PC-3 (cell line): ENCODE measurements at regions not wholly inside any gene's neighbourhood (a gene's known extent, or its start where the extent isn't known, plus 50 kb on each side); places are given as distances from the start of the nearest gene placed in this dataset.

Experiments
- EZH2 ChIP-seq: fragments of 300-600 bp; sonication (generic); IDR thresholded peaks from one replicate; pipeline ENCODE4 v1.6.1; 2017; ENCODE audit warnings: antibody characterized with exemption, mild to moderate bottlenecking, low read length; ENCODE audit not compliant: unreplicated experiment
- TF ChIP-seq, protein P1 (sequence below): fragments of 300-600 bp; sonication (generic); conservative IDR thresholded peaks from 2 replicates; pipeline ENCODE4 v1.5.1; 2017; ENCODE audit warnings: antibody characterized with exemption, low read depth, mild to moderate bottlenecking, low read length

GRCh38 chr17:14616528-14616927, 315.6 kb downstream of the HS3ST3B1 start:
- TF ChIP-seq EZH2: no peak
- TF ChIP-seq, protein P1, sequence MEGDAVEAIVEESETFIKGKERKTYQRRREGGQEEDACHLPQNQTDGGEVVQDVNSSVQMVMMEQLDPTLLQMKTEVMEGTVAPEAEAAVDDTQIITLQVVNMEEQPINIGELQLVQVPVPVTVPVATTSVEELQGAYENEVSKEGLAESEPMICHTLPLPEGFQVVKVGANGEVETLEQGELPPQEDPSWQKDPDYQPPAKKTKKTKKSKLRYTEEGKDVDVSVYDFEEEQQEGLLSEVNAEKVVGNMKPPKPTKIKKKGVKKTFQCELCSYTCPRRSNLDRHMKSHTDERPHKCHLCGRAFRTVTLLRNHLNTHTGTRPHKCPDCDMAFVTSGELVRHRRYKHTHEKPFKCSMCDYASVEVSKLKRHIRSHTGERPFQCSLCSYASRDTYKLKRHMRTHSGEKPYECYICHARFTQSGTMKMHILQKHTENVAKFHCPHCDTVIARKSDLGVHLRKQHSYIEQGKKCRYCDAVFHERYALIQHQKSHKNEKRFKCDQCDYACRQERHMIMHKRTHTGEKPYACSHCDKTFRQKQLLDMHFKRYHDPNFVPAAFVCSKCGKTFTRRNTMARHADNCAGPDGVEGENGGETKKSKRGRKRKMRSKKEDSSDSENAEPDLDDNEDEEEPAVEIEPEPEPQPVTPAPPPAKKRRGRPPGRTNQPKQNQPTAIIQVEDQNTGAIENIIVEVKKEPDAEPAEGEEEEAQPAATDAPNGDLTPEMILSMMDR: no peak
